ENCODE measurements at regions not wholly inside any gene's neighbourhood (a gene's known extent, or its start where the extent isn't known, plus 50 kb on each side); places are given as distances from the start of the nearest gene placed in this dataset.

- H3K27me3 Mint-ChIP-seq, result no peaks in the 10 kb centered on the region
- ChIA-PET CTCF (no interaction called here), POLR2A (no interaction called here)
- H3K36me3 Mint-ChIP-seq (ENCODE audit: low read depth), result no peaks in the 10 kb centered on the region
- H3K4me1 Mint-ChIP-seq, result no peaks in the 10 kb centered on the region
- no peaks in the 10 kb centered on the region for H3K9me3 Mint-ChIP-seq
- no peak overlapping the region for H3K4me3 Mint-ChIP-seq
- no peak overlapping the region for H3K27ac Mint-ChIP-seq
- DNase-seq, result no peak
Measured at GRCh38 chr7:21099432-21099831, 312.7 kb upstream of the SP8 start.

- POLR2A ChIA-PET, result no interaction called here
Measured at GRCh38 chr7:21099955-21100354, 313.3 kb upstream of the SP8 start.

GRCh38 chr7:21101541-21101940 lies 314.9 kb upstream of the SP8 start:
- Mint-ChIP-seq H3K9me3 (no peaks in the 10 kb centered on the region), H3K4me3 (no peak overlapping the region), H3K27ac (no peak overlapping the region), H3K36me3 (ENCODE audit: low read depth) (no peaks in the 10 kb centered on the region), H3K4me1 (no peaks in the 10 kb centered on the region), H3K27me3 (no peaks in the 10 kb centered on the region)
- ChIA-PET CTCF (no interaction called here), POLR2A (no interaction called here)
- DNase-seq, result no peak

More at GRCh38 chr7:21099955-21100354, 313.3 kb upstream of the SP8 start:
- Mint-ChIP-seq H3K27ac (no peak overlapping the region), H3K36me3 (ENCODE audit: low read depth) (no peaks in the 10 kb centered on the region), H3K4me3 (no peak overlapping the region), H3K9me3 (no peaks in the 10 kb centered on the region), H3K27me3 (no peaks in the 10 kb centered on the region), H3K4me1 (no peaks in the 10 kb centered on the region)
- no peak for DNase-seq
- CTCF ChIA-PET, result no interaction called here

- ChIA-PET POLR2A (no interaction called here), CTCF (no interaction called here)
- Mint-ChIP-seq H3K4me3 (no peak overlapping the region), H3K27me3 (no peaks in the 10 kb centered on the region), H3K4me1 (no peaks in the 10 kb centered on the region), H3K27ac (no peak overlapping the region), H3K9me3 (no peaks in the 10 kb centered on the region), H3K36me3 (ENCODE audit: low read depth) (no peaks in the 10 kb centered on the region)
- DNase-seq, result no peak
Measured at GRCh38 chr7:21103426-21104123, 316.9 kb upstream of the SP8 start.

GRCh38 chr7:21104124-21104500 lies 317.4 kb upstream of the SP8 start:
- Mint-ChIP-seq H3K27me3 (no peaks in the 10 kb centered on the region), H3K27ac (no peak overlapping the region), H3K9me3 (no peaks in the 10 kb centered on the region), H3K36me3 (ENCODE audit: low read depth) (no peaks in the 10 kb centered on the region), H3K4me1 (no peaks in the 10 kb centered on the region), H3K4me3 (no peak overlapping the region)
- CTCF ChIA-PET, result no interaction called here
- POLR2A ChIA-PET, result no interaction called here
- no peak for DNase-seq

GRCh38 chr7:21106296-21106732 lies 319.6 kb upstream of the SP8 start:
- Mint-ChIP-seq H3K36me3 (ENCODE audit: low read depth) (no peaks in the 10 kb centered on the region), H3K4me1 (no peaks in the 10 kb centered on the region), H3K4me3 (no peak overlapping the region), H3K27me3 (no peaks in the 10 kb centered on the region), H3K9me3 (no peaks in the 10 kb centered on the region), H3K27ac (no peak overlapping the region)
- ChIA-PET POLR2A (no interaction called here), CTCF (no interaction called here)
- no peak for DNase-seq

- no peaks in the 10 kb centered on the region for H3K36me3 Mint-ChIP-seq (ENCODE audit: low read depth)
- no peaks in the 10 kb centered on the region for H3K9me3 Mint-ChIP-seq
- H3K27ac Mint-ChIP-seq, result no peak overlapping the region
- no peak for DNase-seq
- ChIA-PET CTCF (no interaction called here), POLR2A (no interaction called here)
- no peaks in the 10 kb centered on the region for H3K4me1 Mint-ChIP-seq
- no peaks in the 10 kb centered on the region for H3K27me3 Mint-ChIP-seq
- no peak overlapping the region for H3K4me3 Mint-ChIP-seq
Measured at GRCh38 chr7:21107101-21107500, 320.4 kb upstream of the SP8 start.

- POLR2A ChIA-PET, result no interaction called here
- DNase-seq, result no peak
- H3K4me1 Mint-ChIP-seq, result no peaks in the 10 kb centered on the region
- no peaks in the 10 kb centered on the region for H3K27me3 Mint-ChIP-seq
- CTCF ChIA-PET, result no interaction called here
- no peak overlapping the region for H3K27ac Mint-ChIP-seq
- H3K4me3 Mint-ChIP-seq, result no peak overlapping the region
- no peaks in the 10 kb centered on the region for H3K36me3 Mint-ChIP-seq (ENCODE audit: low read depth)
- H3K9me3 Mint-ChIP-seq, result no peaks in the 10 kb centered on the region
Measured at GRCh38 chr7:21108182-21108581, 319.7 kb upstream of the SP4 start.

GRCh38 chr7:21113609-21114415 lies 314.1 kb upstream of the SP4 start:
- Mint-ChIP-seq H3K4me1 (no peaks in the 10 kb centered on the region), H3K27me3 (peaks cover 8% of the 10 kb centered on the region), H3K36me3 (ENCODE audit: low read depth) (no peaks in the 10 kb centered on the region), H3K9me3 (no peaks in the 10 kb centered on the region), H3K27ac (no peak overlapping the region), H3K4me3 (no peak overlapping the region)
- CTCF ChIA-PET, result no interaction called here
- DNase-seq, result no peak
- POLR2A ChIA-PET, result no interaction called here

- H3K27me3 Mint-ChIP-seq, result peaks cover 4% of the 10 kb centered on the region
- no peaks in the 10 kb centered on the region for H3K9me3 Mint-ChIP-seq
- no peak overlapping the region for H3K4me3 Mint-ChIP-seq
- no peaks in the 10 kb centered on the region for H3K36me3 Mint-ChIP-seq (ENCODE audit: low read depth)
- no peak overlapping the region for H3K27ac Mint-ChIP-seq
- ChIA-PET CTCF (no interaction called here), POLR2A (no interaction called here)
- no peak for DNase-seq
- no peaks in the 10 kb centered on the region for H3K4me1 Mint-ChIP-seq
Measured at GRCh38 chr7:21123586-21123985, 304.3 kb upstream of the SP4 start.

- ChIA-PET CTCF (no interaction called here), POLR2A (no interaction called here)
- H3K4me1 Mint-ChIP-seq, result no peaks in the 10 kb centered on the region
- H3K4me3 Mint-ChIP-seq, result no peak overlapping the region
- no peak overlapping the region for H3K27ac Mint-ChIP-seq
- H3K9me3 Mint-ChIP-seq, result peaks cover 2% of the 10 kb centered on the region
- no peaks in the 10 kb centered on the region for H3K36me3 Mint-ChIP-seq (ENCODE audit: low read depth)
- peaks cover 11% of the 10 kb centered on the region for H3K27me3 Mint-ChIP-seq
- no peak for DNase-seq
Measured at GRCh38 chr7:21125297-21125696, 302.6 kb upstream of the SP4 start.

- H3K4me1 Mint-ChIP-seq, result no peaks in the 10 kb centered on the region
- DNase-seq, result no peak
- no peak overlapping the region for H3K4me3 Mint-ChIP-seq
- no peaks in the 10 kb centered on the region for H3K36me3 Mint-ChIP-seq (ENCODE audit: low read depth)
- ChIA-PET POLR2A (no interaction called here), CTCF (no interaction called here)
- H3K27me3 Mint-ChIP-seq, result peaks cover 11% of the 10 kb centered on the region
- peaks cover 2% of the 10 kb centered on the region for H3K9me3 Mint-ChIP-seq
- H3K27ac Mint-ChIP-seq, result no peak overlapping the region
Measured at GRCh38 chr7:21128062-21128817, 299.6 kb upstream of the SP4 start.

- no peak overlapping the region for H3K4me3 Mint-ChIP-seq
- H3K27me3 Mint-ChIP-seq, result peaks cover 11% of the 10 kb centered on the region
- no peaks in the 10 kb centered on the region for H3K4me1 Mint-ChIP-seq
- peaks cover 2% of the 10 kb centered on the region for H3K9me3 Mint-ChIP-seq
- POLR2A ChIA-PET, result no interaction called here
- H3K36me3 Mint-ChIP-seq (ENCODE audit: low read depth), result no peaks in the 10 kb centered on the region
- DNase-seq, result no peak
- CTCF ChIA-PET, result no interaction called here
- H3K27ac Mint-ChIP-seq, result no peak overlapping the region
Measured at GRCh38 chr7:21131897-21132296, 296.0 kb upstream of the SP4 start.

GRCh38 chr7:21134631-21135030 lies 293.3 kb upstream of the SP4 start:
- H3K4me3 Mint-ChIP-seq, result no peak overlapping the region
- ChIA-PET POLR2A (no interaction called here), CTCF (no interaction called here)
- no peak overlapping the region for H3K27ac Mint-ChIP-seq
- DNase-seq, result no peak
- no peaks in the 10 kb centered on the region for H3K36me3 Mint-ChIP-seq (ENCODE audit: low read depth)
- peaks cover 2% of the 10 kb centered on the region for H3K9me3 Mint-ChIP-seq
- no peaks in the 10 kb centered on the region for H3K4me1 Mint-ChIP-seq
- H3K27me3 Mint-ChIP-seq, result peaks cover 5% of the 10 kb centered on the region

All from activated CD4-positive, alpha-beta memory T cell treated with anti-CD3 and anti-CD28 coated beads, Interleukin-2, amount 10 ng/mL, durations not matched to agents 7 days and 5 days (primary cell).